H1 (cell line): ENCODE measurements at regions not wholly inside any gene's neighbourhood (a gene's known extent, or its start where the extent isn't known, plus 50 kb on each side); places are given as distances from the start of the nearest gene placed in this dataset.

ENCODE experiments used
- CTCF ChIA-PET: fragments of 300-600 bp; sonication (Branson Sonifier 250); formaldehyde crosslinking; loops from one replicate; lab custom pipeline; 2021; ENCODE audit not compliant: partially characterized antibody; lab: Charles Lee
- POLR2A ChIA-PET: fragments of 300-600 bp; sonication (Branson Sonifier 250); formaldehyde crosslinking; loops from one replicate; lab custom pipeline; 2021; ENCODE audit warnings: inconsistent platforms; ENCODE audit not compliant: partially characterized antibody; lab: Charles Lee
- DNase-seq, 2 experiments: peaks; one replicate each; pipeline versions ENCODE4 v3.0.0 to v3.0.0-alpha.2; 2010 to 2022; ENCODE audit warnings: low spot score in 2 of 2, low read depth in 1 of 2, mixed read lengths in 1 of 2
- FAIRE-seq: peaks from 2 replicates; lab custom pipeline; 2011; peaks lifted over from hg19 to GRCh38; lab: Jason Lieb, UNC
- H2AFZ ChIP-seq: 2 replicates; pipeline ENCODE4 v1.8.1; 2012; ENCODE audit warnings: low read length, inconsistent platforms
- H2AK5ac ChIP-seq: 2 replicates; pipeline ENCODE4 v1.6.1; 2013; ENCODE audit warnings: low read depth, low read length
- H2BK120ac ChIP-seq: replicated peaks from 2 replicates; pipeline ENCODE3; 2013; ENCODE audit warnings: low read depth, low read length, inconsistent platforms
- H2BK12ac ChIP-seq: 2 replicates; pipeline ENCODE4 v1.6.1; 2013; ENCODE audit warnings: low read depth, low read length
- H2BK15ac ChIP-seq: 2 replicates; pipeline ENCODE4 v1.6.1; 2013; ENCODE audit warnings: low read length
- H2BK20ac ChIP-seq: 2 replicates; pipeline ENCODE4 v1.6.1; 2013; ENCODE audit warnings: low read length
- H2BK5ac ChIP-seq: 2 replicates; pipeline ENCODE4 v1.6.1; 2013; ENCODE audit warnings: low read depth, low read length
- H3K14ac ChIP-seq: 2 replicates; pipeline ENCODE4 v1.6.1; 2013; ENCODE audit warnings: inconsistent platforms; ENCODE audit not compliant: insufficient read length
- H3K18ac ChIP-seq: 2 replicates; pipeline ENCODE4 v1.6.1; 2013; ENCODE audit warnings: low read length; ENCODE audit errors: extremely low read depth
- H3K23ac ChIP-seq: 2 replicates; pipeline ENCODE4 v1.6.1; 2013; ENCODE audit warnings: inconsistent platforms; ENCODE audit not compliant: insufficient read length
- H3K23me2 ChIP-seq: 2 replicates; pipeline ENCODE4 v1.6.1; 2013; ENCODE audit warnings: low read depth, low read length
- H3K27ac ChIP-seq: 2 replicates; pipeline ENCODE4 v1.6.1; 2011; ENCODE audit warnings: low read depth, low read length, inconsistent platforms
- H3K27me3 ChIP-seq, 4 experiments: replicated peaks in 1 of 4; 1 replicate in 1 of 4; 2 replicates in 3 of 4; pipeline versions ENCODE4 v1.6.1 to v1.8.1; 2011 to 2013; ENCODE audit warnings: low read length in 3 of 4, mild to moderate bottlenecking in 3 of 4, inconsistent platforms in 2 of 4, mixed read lengths in 2 of 4, moderate library complexity in 1 of 4; ENCODE audit not compliant: control insufficient read depth in 3 of 4, insufficient read depth in 3 of 4; ENCODE audit errors: extremely low read depth in 1 of 4
- H3K36me3 ChIP-seq, 4 experiments: 2 replicates each; pipeline versions ENCODE4 v1.6.1 to v1.8.1; 2011 to 2013; ENCODE audit warnings: mild to moderate bottlenecking in 4 of 4, low read length in 3 of 4, moderate library complexity in 2 of 4, control low read depth in 1 of 4, inconsistent platforms in 1 of 4; ENCODE audit not compliant: insufficient read depth in 4 of 4, control insufficient read depth in 2 of 4
- H3K4ac ChIP-seq: replicated peaks from 2 replicates; pipeline ENCODE3; 2013; ENCODE audit warnings: low read length, low read depth, mixed read lengths, inconsistent platforms; ENCODE audit not compliant: insufficient read length
- H3K4me1 ChIP-seq, 4 experiments: replicated peaks in 1 of 4; 1 replicate in 1 of 4; 2 replicates in 3 of 4; pipeline versions ENCODE4 v1.6.1 to v1.8.1; 2011 to 2013; ENCODE audit warnings: low read length in 3 of 4, inconsistent platforms in 2 of 4, mixed read lengths in 1 of 4; ENCODE audit not compliant: insufficient read depth in 4 of 4, control insufficient read depth in 3 of 4
- H3K4me2 ChIP-seq, 2 experiments: 2 replicates each; pipeline versions ENCODE4 v1.6.1 to v1.8.1; 2011 to 2013; ENCODE audit warnings: low read depth in 2 of 2, low read length in 2 of 2, control low read depth in 1 of 2, inconsistent platforms in 1 of 2, mild to moderate bottlenecking in 1 of 2; ENCODE audit not compliant: insufficient read depth in 1 of 2
- H3K4me3 ChIP-seq, 4 experiments: fragments of 200-600, 300-600 bp in 1 of 4; sonication (generic), shearing (Covaris generic), sonication (Bioruptor Twin) in 1 of 4; 2 replicates each; pipeline versions ENCODE4 v1.5.1 to v1.8.1; 2011 to 2016; ENCODE audit warnings: low read length in 4 of 4, low read depth in 3 of 4, control low read depth in 2 of 4, inconsistent platforms in 2 of 4, mild to moderate bottlenecking in 2 of 4, mixed read lengths in 1 of 4, moderate library complexity in 1 of 4; ENCODE audit not compliant: insufficient read depth in 2 of 4; ENCODE audit errors: extremely low read depth in 1 of 4
- H3K56ac ChIP-seq: replicated peaks from 2 replicates; pipeline ENCODE3; 2013; ENCODE audit warnings: low read depth, mild to moderate bottlenecking, mixed read lengths, low read length, inconsistent platforms; ENCODE audit not compliant: insufficient read length
- H3K79me1 ChIP-seq: 2 replicates; pipeline ENCODE4 v1.6.1; 2013; ENCODE audit warnings: low read depth, low read length, control low read depth
- H3K79me2 ChIP-seq, 2 experiments: 2 replicates each; pipeline versions ENCODE4 v1.6.1 to v1.8.1; 2012 to 2013; ENCODE audit warnings: low read length in 2 of 2, mild to moderate bottlenecking in 2 of 2, inconsistent platforms in 1 of 2; ENCODE audit not compliant: insufficient read depth in 2 of 2, control insufficient read depth in 1 of 2
- H3K9ac ChIP-seq, 4 experiments: replicated peaks in 1 of 4; 1 replicate in 1 of 4; 2 replicates in 3 of 4; pipeline versions ENCODE4 v1.6.1 to v1.8.1; 2011 to 2013; ENCODE audit warnings: low read depth in 3 of 4, low read length in 3 of 4, control low read depth in 2 of 4, mild to moderate bottlenecking in 2 of 4, moderate library complexity in 2 of 4, inconsistent platforms in 1 of 4; ENCODE audit errors: extremely low read depth in 1 of 4
- H3K9me3 ChIP-seq, 2 experiments: 2 replicates each; pipeline versions ENCODE4 v1.6.1 to v1.8.1; 2012 to 2013; ENCODE audit warnings: mild to moderate bottlenecking in 2 of 2, moderate library complexity in 2 of 2, control low read depth in 1 of 2, inconsistent platforms in 1 of 2, low read depth in 1 of 2, low read length in 1 of 2, mixed read lengths in 1 of 2; ENCODE audit not compliant: insufficient read depth in 2 of 2
- H4K20me1 ChIP-seq, 2 experiments: replicated peaks in 1 of 2; 2 replicates each; pipeline versions ENCODE3 to v1.8.1; 2011 to 2013; ENCODE audit warnings: inconsistent platforms in 2 of 2, low read length in 2 of 2, mild to moderate bottlenecking in 1 of 2; ENCODE audit not compliant: insufficient read depth in 2 of 2, control insufficient read depth in 1 of 2
- H4K5ac ChIP-seq: 2 replicates; pipeline ENCODE4 v1.6.1; 2013; ENCODE audit warnings: low read length, low read depth, mixed read lengths, inconsistent platforms; ENCODE audit not compliant: insufficient read length
- H4K8ac ChIP-seq: 2 replicates; pipeline ENCODE4 v1.8.0; 2013; ENCODE audit warnings: mild to moderate bottlenecking, moderate library complexity, low read length, inconsistent platforms; ENCODE audit not compliant: insufficient read depth; ENCODE audit errors: extremely low read depth
- H4K91ac ChIP-seq: replicated peaks from 2 replicates; pipeline ENCODE3; 2013; ENCODE audit warnings: low read length, mixed read lengths, inconsistent platforms; ENCODE audit not compliant: insufficient read length
- KDM4A ChIP-seq: IDR thresholded peaks from one replicate; pipeline ENCODE4 v1.7.1; 2012; ENCODE audit warnings: low read depth, mild to moderate bottlenecking, moderate library complexity, low read length, inconsistent platforms; ENCODE audit not compliant: severe bottlenecking
- NRF1 ChIP-seq: IDR thresholded peaks from 2 replicates; pipeline ENCODE4 v1.6.1; 2011; ENCODE audit warnings: mild to moderate bottlenecking, low read depth, low read length, improper control_type of control experiment
- SP1 ChIP-seq: IDR thresholded peaks from 2 replicates; pipeline ENCODE4 v1.6.1; 2011; ENCODE audit warnings: low read depth, low read length
- TEAD4 ChIP-seq: IDR thresholded peaks from 2 replicates; pipeline ENCODE4 v1.6.1; 2012; ENCODE audit warnings: low read depth, low read length, inconsistent platforms, mixed read lengths

DNA sequence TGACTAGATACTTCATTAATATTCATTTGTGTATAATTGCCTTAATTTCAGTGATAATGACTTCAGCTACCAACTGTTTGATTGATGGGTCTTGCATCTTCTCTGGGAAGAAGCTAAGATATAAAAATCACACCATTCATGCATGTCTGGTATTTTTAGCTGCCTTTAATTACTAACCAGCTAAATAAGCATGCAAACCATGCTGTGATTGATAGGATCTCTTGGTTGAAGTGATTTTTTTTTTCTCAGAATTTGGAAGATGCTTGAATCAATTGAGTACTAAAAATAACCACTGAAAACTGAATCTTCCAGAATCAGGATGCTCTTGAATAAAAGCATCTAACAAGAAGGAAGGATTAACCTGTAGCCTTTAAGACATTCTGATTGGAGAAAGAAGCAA, 668.8 kb downstream of the TDRD15 start:
- Histone ChIP-seq H3K9me3 (no peaks in the 10 kb centered on the region), H3K4me2 (no peak overlapping the region), H3K18ac (no peak overlapping the region), H3K23me2 (no peaks in the 10 kb centered on the region), H3K36me3 (no peaks in the 10 kb centered on the region), H3K56ac (no peak overlapping the region), H2BK120ac (no peak overlapping the region), H4K8ac (no peak overlapping the region), H3K79me2 (no peaks in the 10 kb centered on the region), H3K14ac (no peak overlapping the region), H2BK15ac (no peak overlapping the region), H2BK20ac (no peak overlapping the region), H2BK5ac (no peak overlapping the region), H3K27me3 (no peaks in the 10 kb centered on the region), H3K4me1 (no peaks in the 10 kb centered on the region), H3K27ac (no peak overlapping the region), H2AFZ (no peak overlapping the region), H4K91ac (no peak overlapping the region), H3K4ac (no peak overlapping the region), H2AK5ac (no peak overlapping the region), H3K4me3 (no peak overlapping the region), H3K23ac (no peak overlapping the region), H3K9ac (no peak overlapping the region), H4K20me1 (no peaks in the 10 kb centered on the region), H4K5ac (no peak overlapping the region), H2BK12ac (no peak overlapping the region), H3K79me1 (no peaks in the 10 kb centered on the region)
- ChIA-PET POLR2A (no interaction called here), CTCF (interaction anchor here (0.6 kb wide), 1 partner anchor 1158 kb away, joined by 3 read pairs; no protein-coding TSS in a partner anchor)
- FAIRE-seq (no peak), DNase-seq (no peak)
- TF ChIP-seq NRF1 (no peak), SP1 (no peak), TEAD4 (no peak), KDM4A (no peak)
